HG03095 (cell line): ENCODE measurements at regions not wholly inside any gene's neighbourhood (a gene's known extent, or its start where the extent isn't known, plus 50 kb on each side); places are given as distances from the start of the nearest gene placed in this dataset.
"Not testable (repeated sequence)": the region's sequence is repeated elsewhere in the genome, so short reads cannot be mapped to it uniquely, and the experiment has no call there.

Experiments
- ATAC-seq: cut with Tn5 transposase; IDR thresholded peaks from one replicate; pipeline ENCODE4 v1.9.1; 2021; ENCODE audit warnings: moderate library complexity; ENCODE audit not compliant: unreplicated experiment

DNA sequence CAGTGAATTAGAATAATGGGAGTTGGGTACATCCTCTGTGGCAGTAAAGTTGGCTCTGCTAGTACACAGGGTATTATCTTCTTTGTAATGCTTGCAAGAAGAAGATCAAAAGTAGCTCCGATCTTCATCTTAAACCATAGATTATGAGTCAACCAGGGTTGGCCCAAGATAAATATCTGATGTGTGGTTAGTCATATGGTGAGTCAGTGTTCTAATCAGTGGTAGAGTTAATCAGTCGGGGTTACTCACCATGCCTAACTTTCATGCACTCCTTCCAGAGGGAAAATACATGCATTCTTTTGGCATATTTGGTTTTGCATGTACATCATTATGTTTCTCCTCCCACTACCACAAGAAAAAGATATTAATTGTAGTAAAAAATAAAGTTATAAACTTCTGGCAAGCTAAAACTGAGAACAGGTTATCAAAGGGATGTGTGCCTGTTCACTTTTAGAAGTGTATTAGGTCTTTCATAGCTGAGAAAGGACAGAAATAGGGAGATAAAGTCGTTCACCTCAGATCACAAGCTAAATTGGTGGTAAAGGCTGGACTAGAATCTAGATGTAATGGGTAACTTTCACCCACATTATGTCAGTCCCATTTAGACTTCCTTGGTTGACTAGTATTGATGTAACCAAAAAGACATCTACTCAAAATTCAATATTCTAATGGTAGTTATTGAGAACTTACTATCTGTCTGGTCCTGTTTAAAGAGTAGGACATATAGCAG is 684.4 kb downstream of the IRS1 start:
- no peak for ATAC-seq

DNA sequence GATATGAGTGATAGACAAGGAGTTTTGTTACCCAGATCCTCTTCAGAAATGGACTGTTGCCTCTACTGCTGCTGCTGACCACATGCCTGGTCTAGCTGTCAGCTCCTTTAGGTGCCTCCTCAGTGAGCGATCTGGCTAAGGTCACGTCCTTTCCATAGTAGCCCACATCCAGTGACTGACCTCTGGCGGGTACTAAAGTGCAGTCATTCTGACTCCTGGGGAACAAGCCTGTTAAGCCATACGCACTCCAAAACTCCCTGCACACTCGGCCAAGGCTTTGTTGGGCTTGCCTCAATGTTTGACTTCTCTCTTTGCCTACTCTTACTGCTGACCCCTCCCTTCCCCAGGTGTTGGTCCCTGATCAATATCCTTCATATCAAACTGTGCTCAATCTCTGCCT is 685.2 kb downstream of the IRS1 start:
- no peak for ATAC-seq

DNA sequence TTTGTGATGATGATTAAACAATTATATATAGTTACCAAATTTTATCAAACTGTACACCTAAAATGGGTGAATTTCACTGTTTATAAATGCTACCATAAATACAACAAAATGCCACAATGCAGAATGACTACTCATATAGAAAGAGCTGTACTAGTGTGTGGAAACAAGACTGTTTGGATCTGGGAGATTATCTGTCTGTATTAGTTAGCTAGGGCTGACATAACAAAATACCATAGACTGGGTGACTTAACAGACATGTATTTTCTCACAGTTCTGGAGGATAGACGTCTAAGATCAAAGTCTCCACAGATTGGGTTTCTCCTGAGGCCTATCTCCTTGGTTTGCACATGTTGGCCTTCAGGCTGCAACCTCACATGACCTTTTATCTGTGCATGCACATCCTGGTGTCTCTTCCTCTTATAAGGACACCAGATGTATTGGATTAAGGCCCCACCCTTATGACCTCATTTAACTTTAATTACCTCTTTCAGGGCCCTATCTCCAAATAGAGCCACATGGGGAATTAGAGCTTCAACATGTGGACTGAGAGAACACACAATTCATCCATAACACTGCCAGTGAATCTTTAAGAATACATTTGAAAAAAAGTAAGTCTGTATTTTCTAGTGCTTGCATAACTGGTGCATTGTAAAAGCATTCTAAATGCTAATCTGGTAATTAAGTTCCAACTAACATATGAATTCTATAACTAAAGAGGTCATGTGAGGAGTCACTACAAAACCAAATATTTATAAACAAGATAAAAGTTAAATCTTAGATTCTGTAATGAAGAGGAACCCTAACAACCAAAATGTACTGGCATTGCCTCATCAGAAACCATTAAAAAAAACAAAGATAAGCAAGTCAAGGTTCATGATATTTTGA is 699.6 kb downstream of the NYAP2 start:
- no peak for ATAC-seq

DNA sequence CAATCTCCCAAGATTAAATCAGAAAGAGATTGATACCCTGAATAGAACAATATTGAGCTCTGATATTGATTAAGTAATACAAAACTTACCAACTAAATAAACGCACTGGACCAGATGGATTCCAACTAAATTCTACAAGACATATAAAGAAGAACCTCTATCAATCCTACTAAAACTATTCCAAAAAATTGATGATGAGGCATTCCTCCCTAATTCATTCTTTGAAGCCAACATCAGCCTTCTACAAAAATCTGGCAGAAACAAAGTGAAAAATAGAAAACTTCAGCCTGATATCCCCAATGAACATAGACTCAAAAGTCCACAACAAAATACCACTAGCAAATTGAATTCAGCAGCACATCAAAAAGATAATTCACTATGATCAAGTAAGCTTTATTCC is 695.5 kb downstream of the NYAP2 start:
- ATAC-seq, result no peak

DNA sequence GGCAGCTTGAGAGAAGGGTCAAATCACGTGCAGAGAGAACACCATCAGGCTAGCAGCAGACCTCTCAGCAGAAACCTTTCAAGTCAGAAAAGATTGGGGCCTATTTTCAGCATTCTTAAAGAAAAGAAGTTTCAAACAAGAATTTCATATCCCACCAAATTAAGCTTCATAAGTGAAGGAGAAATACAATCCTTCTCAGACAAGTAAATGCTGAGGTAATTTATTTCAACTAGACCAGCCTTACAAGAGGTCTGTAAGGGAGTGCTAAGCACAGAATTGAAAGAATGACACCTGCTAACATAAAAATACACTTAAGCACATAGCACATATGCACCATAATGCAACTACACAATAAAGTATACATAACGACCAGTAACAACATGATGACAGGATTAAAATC is 693.9 kb downstream of the NYAP2 start:
- no peak for ATAC-seq

DNA sequence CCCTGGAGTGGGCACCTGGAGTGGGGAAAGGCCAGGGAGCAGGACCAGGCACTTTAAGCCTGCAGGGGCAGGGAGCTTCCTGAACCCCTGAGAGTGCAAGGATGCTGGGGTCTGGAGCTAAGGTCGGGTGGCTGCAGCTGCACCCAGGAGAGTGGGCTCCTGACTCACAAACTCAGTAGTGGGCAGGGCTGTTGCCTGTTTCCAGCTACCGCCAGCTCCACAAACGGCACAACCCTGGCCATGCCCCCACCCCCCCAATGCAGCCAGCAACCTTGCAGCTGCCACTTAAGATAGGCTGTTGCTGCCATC is 688.8 kb downstream of the NYAP2 start:
- ATAC-seq, result no peak

DNA sequence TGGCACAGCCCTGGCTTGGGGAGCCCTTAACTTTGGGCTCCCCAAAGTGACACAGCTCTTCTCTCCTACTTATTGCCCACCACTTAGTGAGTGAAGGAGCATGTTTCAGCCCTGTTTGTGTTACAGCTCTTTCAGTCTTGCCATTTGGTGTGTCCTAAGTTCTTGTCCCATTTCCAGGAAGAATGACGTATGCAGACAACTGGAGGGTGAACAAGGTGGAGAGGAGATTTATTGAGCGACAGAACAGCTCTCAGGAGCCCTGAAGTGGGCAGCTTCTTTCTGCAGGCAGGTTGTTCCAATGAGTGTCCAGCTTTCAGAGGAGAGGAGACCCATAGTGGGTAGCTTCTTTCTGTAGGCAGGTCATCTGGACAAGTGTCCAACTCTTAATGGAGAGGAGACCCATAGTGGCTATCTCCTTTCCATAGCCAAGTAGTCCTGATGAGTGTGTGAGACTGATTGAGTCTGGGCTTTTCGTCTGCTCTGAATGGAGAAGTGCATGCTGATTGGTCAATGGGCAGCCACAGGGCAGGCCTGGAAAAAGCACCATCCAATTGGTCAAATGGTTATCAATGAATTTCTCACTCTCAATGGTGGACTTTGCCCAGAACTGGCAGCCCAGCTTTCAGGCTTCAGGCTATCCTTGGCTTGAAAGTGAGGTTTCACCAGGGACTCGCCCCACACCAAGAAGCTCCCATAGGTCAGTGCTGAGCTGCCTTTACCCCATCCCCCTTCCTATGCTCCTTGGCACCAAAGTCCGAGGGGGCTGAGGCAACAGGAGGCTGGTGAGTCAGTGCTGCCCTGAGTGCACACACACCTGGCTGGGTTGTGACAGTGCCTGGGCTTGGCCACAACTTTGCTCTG is 688.2 kb downstream of the NYAP2 start:
- ATAC-seq, result no peak

DNA sequence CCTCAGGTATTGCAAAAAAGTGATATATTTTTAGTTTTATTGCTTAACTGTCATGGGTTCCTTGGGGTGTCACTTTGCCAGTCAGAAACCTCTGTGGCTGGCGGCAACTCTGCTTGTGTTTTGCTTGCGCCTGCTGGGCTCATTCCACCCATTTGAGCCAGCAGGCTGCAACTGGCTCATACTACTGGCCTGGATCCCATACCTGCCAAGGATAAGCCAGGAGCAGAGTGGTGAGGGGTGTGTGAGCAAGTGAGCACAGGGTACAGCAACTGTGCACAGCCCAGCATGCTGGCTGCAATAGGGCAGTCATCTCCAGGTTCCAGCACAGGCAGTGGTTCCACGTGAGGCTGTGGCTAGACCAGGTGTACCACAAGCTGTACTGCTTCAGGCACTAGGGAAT is 687.5 kb downstream of the NYAP2 start:
- ATAC-seq, result no peak

DNA sequence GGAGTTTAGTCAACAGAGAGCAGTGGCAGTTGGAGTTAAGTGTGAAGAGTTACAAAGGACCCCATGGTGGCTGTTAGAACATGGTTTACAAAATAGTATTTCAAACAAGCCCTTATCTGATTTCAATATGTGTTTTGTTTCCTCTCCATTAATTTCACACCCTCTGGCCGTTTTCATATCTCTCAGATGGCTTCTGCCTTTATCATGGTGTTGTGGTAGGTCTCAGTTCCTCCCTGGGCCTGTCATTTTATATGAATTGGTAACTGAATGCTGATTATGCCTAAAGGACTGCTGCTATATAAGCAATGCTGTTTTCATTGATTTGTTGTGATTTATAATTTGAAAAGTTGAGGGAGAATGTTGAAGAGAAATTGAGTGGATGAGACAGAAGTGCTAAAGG is 686.7 kb downstream of the NYAP2 start:
- no peak for ATAC-seq

DNA sequence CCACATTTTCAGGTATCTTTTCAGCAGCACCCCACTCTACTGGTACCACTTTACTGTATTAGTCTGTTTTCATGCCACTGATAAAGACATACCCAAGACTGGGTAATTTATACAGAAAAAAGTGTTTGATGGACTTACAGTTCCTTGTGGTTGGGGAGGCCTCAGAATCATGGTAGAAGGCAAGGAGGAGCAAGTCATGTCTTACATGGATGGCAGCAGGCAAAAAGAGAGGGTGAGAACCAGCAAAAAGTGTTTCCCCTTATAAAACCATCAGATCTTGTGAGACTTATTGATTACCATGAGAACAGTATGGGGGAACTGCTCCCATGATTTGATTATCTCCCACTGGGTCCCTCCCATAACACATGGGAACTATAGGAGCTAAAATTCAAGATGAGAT is 685.9 kb downstream of the NYAP2 start:
- not testable (repeated sequence) for ATAC-seq

DNA sequence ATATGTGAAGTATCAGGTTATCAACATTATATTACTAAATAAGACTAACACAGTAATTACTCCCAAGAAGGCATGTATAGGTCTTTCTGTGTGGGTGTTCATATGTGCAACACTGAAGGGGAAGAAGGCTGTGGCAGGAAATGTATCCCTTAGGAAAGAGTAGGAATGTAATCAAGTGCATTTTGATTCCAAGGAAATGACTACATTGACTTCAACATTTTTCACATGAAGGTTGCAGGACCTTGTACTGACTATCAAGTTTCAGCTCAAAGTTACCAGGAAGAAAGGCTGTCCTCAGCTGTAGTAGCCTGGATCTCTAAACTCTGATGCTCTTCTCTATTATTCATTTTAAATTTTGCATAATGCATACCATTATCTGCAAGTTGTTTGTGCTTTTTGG is 680.8 kb downstream of the NYAP2 start:
- no peak for ATAC-seq

DNA sequence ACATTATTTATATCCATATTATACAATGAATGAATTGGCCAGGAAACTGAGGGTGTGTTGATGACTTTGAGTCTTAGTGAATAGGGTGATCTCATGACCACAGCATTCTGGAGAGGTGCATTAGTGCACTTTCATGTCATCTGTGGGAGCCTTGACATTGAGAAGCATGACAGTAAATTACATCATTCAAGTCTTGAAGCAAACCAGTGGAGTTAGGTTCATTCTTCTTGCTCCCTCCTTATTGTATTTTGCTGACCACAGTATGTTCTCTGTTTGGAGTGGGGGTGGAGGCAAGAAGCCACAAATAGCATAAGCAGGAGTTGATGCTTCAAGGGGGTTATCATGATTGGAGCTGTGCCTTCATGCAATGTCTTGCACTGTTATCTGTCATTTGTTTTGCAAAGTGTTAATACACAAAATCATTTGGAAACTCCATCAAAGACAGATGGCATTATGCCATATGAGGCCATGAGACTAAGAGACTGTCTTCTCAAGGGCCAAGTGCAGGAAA is 680.2 kb downstream of the NYAP2 start:
- no peak for ATAC-seq

DNA sequence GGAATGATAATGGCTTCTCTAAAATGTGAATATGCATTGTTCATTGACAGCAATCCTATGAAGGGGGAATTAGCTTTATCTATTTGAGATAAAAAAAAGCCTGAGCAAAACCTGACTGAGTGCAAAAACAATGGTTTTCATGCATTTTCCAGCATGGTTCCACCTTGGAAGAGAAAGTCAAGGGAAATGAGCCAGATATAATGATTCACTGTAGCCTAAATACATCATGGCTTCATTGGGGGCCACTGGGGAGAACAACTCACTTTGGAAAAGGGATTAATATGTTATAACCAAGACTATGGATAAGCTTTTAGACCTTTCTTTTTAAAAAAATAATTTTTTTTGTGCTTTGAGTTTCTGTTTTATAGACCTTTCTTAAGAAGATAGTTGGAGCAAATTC is 679.7 kb downstream of the NYAP2 start:
- no peak for ATAC-seq

DNA sequence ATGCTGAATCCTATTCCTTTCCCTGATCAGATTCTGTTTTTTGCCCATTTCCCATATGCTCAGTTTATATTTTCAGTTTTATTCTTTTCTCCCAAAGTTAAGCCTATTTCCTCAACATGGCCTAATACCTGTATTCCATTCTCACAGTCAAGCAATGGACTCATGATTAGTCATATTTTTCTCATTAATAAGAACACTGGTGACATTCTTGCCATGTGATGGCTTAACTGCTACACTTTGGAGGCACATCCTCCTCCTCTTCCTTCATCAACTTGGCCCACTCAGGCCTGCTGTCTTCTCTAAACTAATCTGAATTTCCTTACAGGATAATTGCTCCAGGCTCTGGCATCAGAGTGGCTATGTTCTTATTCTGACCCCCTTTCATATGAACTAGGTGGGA is 679.2 kb downstream of the NYAP2 start:
- no peak for ATAC-seq

DNA sequence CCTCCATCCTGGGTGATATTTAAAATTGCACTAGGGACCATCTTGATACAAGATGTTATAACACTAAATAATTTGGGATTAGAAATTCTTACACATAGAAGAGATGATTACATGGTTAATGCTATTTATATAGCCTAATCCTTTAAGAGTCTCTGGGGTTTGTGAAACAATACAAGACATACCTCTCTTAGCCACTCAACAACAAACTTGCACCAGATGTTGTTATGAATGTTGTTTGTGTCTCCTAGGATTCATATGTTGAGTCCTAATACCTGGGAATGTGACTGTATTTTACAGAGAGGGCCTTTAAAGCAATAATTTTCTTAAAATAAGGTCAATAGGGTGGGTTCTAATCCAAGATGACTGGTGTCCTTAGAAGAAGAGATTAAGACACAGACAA is 678.3 kb downstream of the NYAP2 start:
- no peak for ATAC-seq

DNA sequence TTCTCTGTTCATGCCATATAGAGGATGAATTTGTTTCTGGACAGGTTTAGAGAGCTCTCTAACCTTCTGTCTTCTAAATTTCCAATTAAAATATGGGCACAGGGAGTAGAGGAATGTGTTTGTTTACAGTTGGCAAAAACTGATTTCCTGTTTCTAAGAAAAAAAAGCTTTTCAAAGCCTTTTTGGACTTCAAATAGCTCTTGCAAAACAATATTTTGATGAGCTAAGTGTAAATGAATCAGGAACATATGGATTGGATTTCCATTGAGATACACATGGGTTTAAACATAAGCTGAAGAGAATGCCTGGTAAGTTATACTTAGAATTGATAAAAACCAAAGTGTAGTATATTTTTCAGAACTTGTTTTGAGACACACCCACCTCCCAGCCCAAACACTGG is 677.5 kb downstream of the NYAP2 start:
- ATAC-seq, result no peak

DNA sequence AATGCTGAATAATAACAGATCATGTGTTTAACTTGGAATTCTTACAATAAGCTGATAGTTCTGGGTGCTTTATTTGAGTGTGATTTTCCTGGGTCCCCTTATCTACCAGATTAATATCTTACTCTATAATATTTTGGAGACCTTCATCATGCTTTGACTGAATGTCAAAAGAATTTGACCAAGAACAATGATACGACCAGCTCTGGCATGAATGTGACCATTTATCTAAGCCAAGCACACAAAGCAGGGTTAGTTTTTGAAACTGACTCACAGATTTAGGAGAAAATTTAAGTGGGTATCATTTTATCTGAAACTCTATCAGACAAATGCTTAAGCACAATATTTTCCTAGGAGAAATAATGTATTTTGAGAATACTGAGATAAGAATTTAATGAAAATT is 677.0 kb downstream of the NYAP2 start:
- ATAC-seq, result no peak

DNA sequence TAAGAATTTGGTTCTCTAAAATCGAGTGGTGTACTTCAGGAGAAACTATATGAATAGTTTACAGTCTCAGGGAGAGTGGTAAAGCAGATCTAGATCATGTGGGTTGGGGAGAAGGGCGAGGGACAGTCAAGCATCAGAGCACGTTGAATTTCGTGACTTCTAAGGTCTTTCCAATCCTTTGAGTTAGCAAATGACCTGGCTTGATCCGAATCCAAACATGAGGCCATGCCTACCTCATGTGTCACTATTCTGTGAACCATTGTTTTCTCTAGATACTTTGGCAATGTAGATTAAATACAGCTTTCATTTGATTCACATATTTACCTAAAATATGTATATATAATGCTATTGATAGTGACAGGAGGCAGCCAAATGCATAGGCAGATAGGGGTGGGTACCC is 674.9 kb downstream of the NYAP2 start:
- ATAC-seq, result no peak

DNA sequence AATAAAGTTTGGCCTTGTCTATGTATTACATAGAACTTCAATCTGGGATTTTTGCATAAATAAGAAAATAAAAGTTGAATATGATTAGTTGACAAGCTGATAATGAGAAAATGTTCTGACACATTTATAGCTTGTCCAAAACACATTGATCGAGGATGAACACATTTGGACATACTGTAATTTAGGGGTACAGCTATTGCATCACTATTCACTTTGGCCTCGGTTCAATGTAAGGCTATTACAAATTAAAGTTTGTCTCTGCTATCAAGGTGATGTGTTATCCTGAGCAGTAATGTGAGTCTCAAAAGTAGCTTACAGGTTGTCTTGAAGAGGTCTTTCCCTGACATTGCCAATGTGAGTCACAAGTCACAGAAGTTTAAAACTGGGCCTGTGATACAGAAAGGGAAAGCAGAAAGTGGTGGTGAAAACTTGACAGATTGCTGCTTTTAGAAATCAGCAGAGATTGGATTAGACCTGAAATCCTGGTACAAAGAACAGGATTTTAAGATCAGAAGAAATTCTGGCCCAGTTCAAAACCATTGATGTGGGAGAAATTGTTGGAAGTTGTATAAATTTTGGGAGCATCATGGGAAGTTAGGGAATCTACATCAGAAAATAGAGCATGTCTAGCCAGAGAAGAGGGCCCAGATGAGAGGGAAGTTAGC is 674.1 kb downstream of the NYAP2 start:
- ATAC-seq, result no peak

DNA sequence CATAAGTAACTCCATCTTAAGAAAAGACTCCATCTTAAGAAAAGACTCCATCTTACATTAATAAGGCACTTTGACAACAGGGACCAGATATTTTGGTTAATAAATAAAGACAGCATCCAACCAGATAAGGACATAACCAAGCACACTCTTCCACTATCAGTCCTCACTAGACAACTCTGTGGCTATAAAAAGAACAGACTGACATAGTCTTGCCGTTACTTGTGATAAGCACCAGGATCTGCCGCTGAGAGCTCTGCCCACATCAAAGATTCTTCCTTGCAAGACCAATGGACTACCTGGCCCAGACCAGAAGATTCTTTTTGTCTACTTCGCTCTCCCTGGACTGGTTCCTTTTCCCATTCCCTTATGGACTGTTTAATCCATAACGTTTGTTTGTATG is 667.4 kb downstream of the NYAP2 start:
- ATAC-seq, result no peak

DNA sequence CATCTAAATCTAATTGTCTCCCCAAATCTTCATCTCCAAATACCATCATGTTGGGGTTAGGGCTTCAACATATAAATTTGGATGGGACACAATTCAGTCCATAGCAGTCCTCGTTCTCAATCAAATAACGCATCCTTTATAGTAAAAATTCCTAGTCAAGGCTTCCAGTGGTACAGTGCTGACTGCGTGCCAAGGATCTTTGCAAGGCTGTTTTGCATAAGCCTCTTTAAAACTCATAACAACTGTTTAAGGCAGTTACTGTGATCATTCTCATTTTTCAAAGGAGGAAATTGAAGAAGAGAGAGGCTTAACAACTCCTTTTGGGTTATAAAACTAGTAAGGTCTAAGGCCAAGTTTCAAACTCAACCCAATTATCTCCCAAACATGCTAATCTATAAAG is 666.9 kb downstream of the NYAP2 start:
- ATAC-seq, result no peak
